ENCODE measurements at regions not wholly inside any gene's neighbourhood (a gene's known extent, or its start where the extent isn't known, plus 50 kb on each side); places are given as distances from the start of the nearest gene placed in this dataset.

- TF ChIP-seq CTCF (conservative IDR thresholded peaks at IDR 0.05 in 1 of 2, IDR thresholded peaks at IDR 0.05 in 1 of 2; ENCODE audit: low read depth in 1 of 2, low read length in 2 of 2) (no peak), EZH2 (IDR thresholded peaks at IDR 0.05; ENCODE audit: low read length, missing control alignments) (no peak)
Measured at GRCh38 chr1:55714230-55714629, 499.1 kb upstream of the USP24 start.
